PC-9 (cell line): ENCODE measurements at regions not wholly inside any gene's neighbourhood (a gene's known extent, or its start where the extent isn't known, plus 50 kb on each side); places are given as distances from the start of the nearest gene placed in this dataset.

Experiments used
- BruUV-seq: library from RNA; stranded (reverse); fragments of 400-500 nt; replicated peaks from 2 replicates; lab custom pipeline; 2021; lab: Mats Ljungman, UMichigan
- CTCF ChIA-PET: fragments of 300-600 bp; sonication (Branson Sonifier 250); formaldehyde crosslinking; loops from one replicate; lab custom pipeline; 2022; ENCODE audit warnings: antibody characterized with exemption; lab: Charles Lee
- POLR2A ChIA-PET: fragments of 300-600 bp; sonication (Branson Sonifier 250); formaldehyde crosslinking; loops from one replicate; lab custom pipeline; 2022; ENCODE audit warnings: antibody characterized with exemption; ENCODE audit not compliant: unreplicated experiment; lab: Charles Lee
- DNase-seq, 2 experiments: peaks; one replicate each; pipeline versions ENCODE4 v3.0.0 to v3.0.0-alpha.2; 2015 to 2022; ENCODE audit warnings: mixed read lengths in 1 of 2
- H2AFZ ChIP-seq: fragments of 200-600 bp; sonication (generic); 2 replicates; pipeline ENCODE4 v1.8.1; 2017; ENCODE audit warnings: antibody characterized with exemption
- H3F3A ChIP-seq: fragments of 200-600 bp; sonication (generic); 2 replicates; pipeline ENCODE4 v1.8.1; 2017; ENCODE audit warnings: antibody characterized with exemption, mild to moderate bottlenecking, low read depth; ENCODE audit not compliant: insufficient read depth
- H3K27ac ChIP-seq: fragments of 200-600 bp; sonication (generic); 2 replicates; pipeline ENCODE4 v1.6.1; 2016; ENCODE audit warnings: mixed run types
- H3K27me3 ChIP-seq: fragments of 200-600 bp; sonication (generic); 2 replicates; pipeline ENCODE4 v1.6.1; 2016; ENCODE audit warnings: low read depth, mixed run types; ENCODE audit not compliant: insufficient read depth
- H3K36me3 ChIP-seq: fragments of 200-600 bp; sonication (generic); 2 replicates; pipeline ENCODE4 v1.6.1; 2016; ENCODE audit warnings: low read depth, mixed run types
- H3K4me1 ChIP-seq: fragments of 200-600 bp; sonication (generic); replicated peaks from 2 replicates; pipeline ENCODE4 v1.6.1; 2016; ENCODE audit warnings: mixed run types; ENCODE audit not compliant: insufficient read depth
- H3K4me2 ChIP-seq: fragments of 200-600 bp; sonication (generic); 2 replicates; pipeline ENCODE4 v1.6.1; 2017; ENCODE audit warnings: mixed run types
- H3K4me3 ChIP-seq: fragments of 200-600 bp; sonication (generic); 2 replicates; pipeline ENCODE4 v1.6.1; 2016; ENCODE audit warnings: mixed run types
- H3K79me2 ChIP-seq: fragments of 200-600 bp; sonication (generic); 2 replicates; pipeline ENCODE4 v1.6.1; 2017; ENCODE audit warnings: low read depth, mixed run types
- H3K9me2 ChIP-seq: fragments of 200-600 bp; sonication (generic); 2 replicates; pipeline ENCODE4 v1.8.1; 2017; ENCODE audit warnings: mild to moderate bottlenecking; ENCODE audit not compliant: insufficient read depth
- H3K9me3 ChIP-seq: fragments of 200-600 bp; sonication (generic); 2 replicates; pipeline ENCODE4 v1.8.1; 2016; ENCODE audit warnings: low read depth; ENCODE audit not compliant: insufficient read depth
- H4K20me1 ChIP-seq: fragments of 200-600 bp; sonication (generic); 2 replicates; pipeline ENCODE4 v1.8.1; 2017; ENCODE audit not compliant: insufficient read depth
- CTCF ChIP-seq: fragments of 200-600 bp; sonication (generic); conservative IDR thresholded peaks from 2 replicates; pipeline ENCODE4 v1.6.1; 2017; ENCODE audit warnings: mixed run types, antibody characterized with exemption, mild to moderate bottlenecking, moderate library complexity
- EZH2 ChIP-seq: fragments of 200-600 bp; sonication (generic); IDR thresholded peaks from 2 replicates; pipeline ENCODE4 v1.8.0; 2017; ENCODE audit warnings: antibody characterized with exemption, low read depth
- intact Hi-C: fragments of 100-400 bp; cut with micrococcal nuclease; formaldehyde crosslinking; loops from one replicate; pipeline ENCODE4 v1.10.0; 2022; ENCODE audit not compliant: unreplicated experiment

- H3K79me2 ChIP-seq = no peaks in the 10 kb centered on the region
- no peak overlapping the region for H3K4me2 ChIP-seq
- BruUV-seq = no TSS peak
- H3K27me3 ChIP-seq = 0 out of 2 replicates have a peak, but pooled peaks cover 12% of the 10 kb centered on the region
- H2AFZ ChIP-seq = no peak overlapping the region
- no peak overlapping the region for H3K4me3 ChIP-seq
- no peaks in the 10 kb centered on the region for H4K20me1 ChIP-seq
- ChIA-PET POLR2A (no interaction called here), CTCF (no interaction called here)
- H3K27ac ChIP-seq = no peak overlapping the region
- no peaks in the 10 kb centered on the region for H3K36me3 ChIP-seq
- TF ChIP-seq CTCF (no peak), EZH2 (no peak)
- H3F3A ChIP-seq = no peaks in the 10 kb centered on the region
- no peaks in the 10 kb centered on the region for H3K9me3 ChIP-seq
- H3K9me2 ChIP-seq = no peaks in the 10 kb centered on the region
- no peak for DNase-seq
- intact Hi-C loops = no loop called here
- H3K4me1 ChIP-seq = no peaks in the 10 kb centered on the region
Observed at GRCh38 chr17:65320820-65321219, 183.7 kb downstream of the RGS9 start.

DNA sequence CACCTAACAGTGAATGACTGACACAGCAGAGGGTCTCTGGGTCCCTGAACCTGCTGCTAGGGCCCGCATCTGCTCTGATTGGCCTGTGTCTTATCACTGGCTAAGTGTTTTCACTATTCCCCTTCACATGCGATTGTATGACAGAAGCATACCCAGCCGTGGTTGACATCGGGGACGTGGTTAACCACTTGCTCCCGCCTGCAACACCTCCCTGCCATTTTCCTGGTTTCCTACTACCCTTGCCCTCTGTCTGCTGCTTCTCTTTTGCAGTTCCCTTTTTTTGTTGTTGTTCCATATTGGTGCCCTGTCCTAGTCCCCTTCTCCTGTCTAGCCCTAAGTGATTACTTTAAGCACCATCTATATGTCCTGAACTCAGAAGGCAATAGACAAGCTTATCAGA lies 177.0 kb downstream of the RGS9 start:
- Histone ChIP-seq H3K36me3 (no peaks in the 10 kb centered on the region), H2AFZ (no peak overlapping the region), H3K27me3 (0 out of 2 replicates have a peak, but pooled peaks cover 12% of the 10 kb centered on the region), H3K4me2 (no peak overlapping the region), H3K9me2 (no peaks in the 10 kb centered on the region), H3K27ac (no peak overlapping the region), H3K9me3 (no peaks in the 10 kb centered on the region), H3F3A (no peaks in the 10 kb centered on the region), H3K4me3 (no peak overlapping the region), H3K4me1 (no peaks in the 10 kb centered on the region), H4K20me1 (no peaks in the 10 kb centered on the region), H3K79me2 (no peaks in the 10 kb centered on the region)
- intact Hi-C loops = no loop called here
- no TSS peak for BruUV-seq
- DNase-seq = no peak
- ChIA-PET POLR2A (no interaction called here), CTCF (no interaction called here)
- TF ChIP-seq CTCF (no peak), EZH2 (no peak)

- DNase-seq = no peak
- Histone ChIP-seq H3K4me3 (no peak overlapping the region), H3K4me2 (no peak overlapping the region), H3K9me3 (no peaks in the 10 kb centered on the region), H3K4me1 (no peaks in the 10 kb centered on the region), H4K20me1 (no peaks in the 10 kb centered on the region), H2AFZ (no peak overlapping the region), H3K79me2 (no peaks in the 10 kb centered on the region), H3K36me3 (no peaks in the 10 kb centered on the region), H3K9me2 (no peaks in the 10 kb centered on the region), H3K27me3 (peaks cover 14% of the 10 kb centered on the region; the same call in 1 of the 2 replicates), H3F3A (no peaks in the 10 kb centered on the region), H3K27ac (no peak overlapping the region)
- CTCF ChIA-PET = no interaction called here
- BruUV-seq = no TSS peak
- intact Hi-C loops = no loop called here
- POLR2A ChIA-PET = interaction anchor here (0.6 to 0.7 kb wide), 2 partner anchors 60 to 623 kb away, joined by 4 to 6 read pairs; no protein-coding TSS in a partner anchor
- no peak for TF ChIP-seq CTCF
- TF ChIP-seq EZH2 = no peak
Observed at GRCh38 chr17:65312718-65313377, 175.7 kb downstream of the RGS9 start.
